HG02840 (cell line): ENCODE measurements at regions not wholly inside any gene's neighbourhood (a gene's known extent, or its start where the extent isn't known, plus 50 kb on each side); places are given as distances from the start of the nearest gene placed in this dataset.
"Not testable (repeated sequence)": the region's sequence is repeated elsewhere in the genome, so short reads cannot be mapped to it uniquely, and the experiment has no call there.

Experiments
- ATAC-seq: cut with Tn5 transposase; IDR thresholded peaks from one replicate; pipeline ENCODE4 v1.9.1; 2021; ENCODE audit warnings: mild to moderate bottlenecking, moderate library complexity, moderate number of reproducible peaks; ENCODE audit not compliant: unreplicated experiment, low FRiP score

- ATAC-seq, result no peak
These were observed 280.4 kb upstream of the LUZP2 start for GRCh38 chr11:24216488-24216887.

- not testable (repeated sequence) for ATAC-seq
These were observed 279.5 kb upstream of the LUZP2 start for GRCh38 chr11:24217319-24217718.

GRCh38 chr11:24225501-24225900 is 271.4 kb upstream of the LUZP2 start:
- ATAC-seq, result no peak

GRCh38 chr11:24226606-24227005 is 270.2 kb upstream of the LUZP2 start:
- ATAC-seq, result no peak

GRCh38 chr11:24233041-24233440 is 263.8 kb upstream of the LUZP2 start:
- ATAC-seq, result no peak

GRCh38 chr11:24234822-24235508 is 261.9 kb upstream of the LUZP2 start:
- no peak for ATAC-seq

GRCh38 chr11:24238771-24239645 is 257.8 kb upstream of the LUZP2 start:
- ATAC-seq, result no peak

GRCh38 chr11:24239930-24240329 is 256.9 kb upstream of the LUZP2 start:
- no peak for ATAC-seq

- ATAC-seq, result no peak
These were observed 256.2 kb upstream of the LUZP2 start for GRCh38 chr11:24240496-24241175.

- no peak for ATAC-seq
These were observed 250.1 kb upstream of the LUZP2 start for GRCh38 chr11:24246715-24247114.

- ATAC-seq, result no peak
These were observed 249.0 kb upstream of the LUZP2 start for GRCh38 chr11:24247846-24248245.

GRCh38 chr11:24249921-24250320 is 246.9 kb upstream of the LUZP2 start:
- no peak for ATAC-seq

- no peak for ATAC-seq
These were observed 243.6 kb upstream of the LUZP2 start for GRCh38 chr11:24253237-24253760.

GRCh38 chr11:24264868-24265267 is 232.0 kb upstream of the LUZP2 start:
- no peak for ATAC-seq

GRCh38 chr11:24267014-24267413 is 229.8 kb upstream of the LUZP2 start:
- no peak for ATAC-seq

- ATAC-seq, result no peak
These were observed 225.1 kb upstream of the LUZP2 start for GRCh38 chr11:24271798-24272197.

- ATAC-seq, result not testable (repeated sequence)
These were observed 222.6 kb upstream of the LUZP2 start for GRCh38 chr11:24274214-24274781.

GRCh38 chr11:24286238-24286637 is 210.6 kb upstream of the LUZP2 start:
- no peak for ATAC-seq

GRCh38 chr11:24289301-24289700 is 207.6 kb upstream of the LUZP2 start:
- no peak for ATAC-seq

GRCh38 chr11:24293964-24294363 is 202.9 kb upstream of the LUZP2 start:
- no peak for ATAC-seq

- no peak for ATAC-seq
These were observed 201.5 kb upstream of the LUZP2 start for GRCh38 chr11:24295360-24295759.
